ENCODE measurements at regions not wholly inside any gene's neighbourhood (a gene's known extent, or its start where the extent isn't known, plus 50 kb on each side); places are given as distances from the start of the nearest gene placed in this dataset.
"Not testable (repeated sequence)": the region's sequence is repeated elsewhere in the genome, so short reads cannot be mapped to it uniquely, and the experiment has no call there.

DNA sequence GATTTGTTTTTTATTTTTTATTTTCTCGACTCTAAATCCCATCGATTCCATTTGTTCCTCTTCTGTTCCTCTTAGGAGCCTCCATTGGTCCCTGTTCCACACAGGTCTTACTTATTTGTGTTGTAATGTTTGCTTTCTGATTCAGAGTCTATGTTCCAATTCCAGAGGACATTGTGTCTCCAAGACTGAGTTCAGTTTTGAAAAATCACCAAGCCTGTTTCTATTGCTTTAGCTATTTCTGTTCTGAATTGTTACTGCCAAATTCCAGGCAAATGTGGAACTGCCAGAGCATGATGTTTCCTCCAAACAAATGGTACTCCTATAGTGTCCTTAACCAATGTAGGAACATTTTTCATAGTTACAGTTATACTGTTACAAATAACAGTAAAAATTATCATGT, 270.9 kb upstream of the SPTLC3 start:
- DNase-seq (ENCODE audit: low read depth, low spot score): no peak
- TF ChIP-seq, protein P1, sequence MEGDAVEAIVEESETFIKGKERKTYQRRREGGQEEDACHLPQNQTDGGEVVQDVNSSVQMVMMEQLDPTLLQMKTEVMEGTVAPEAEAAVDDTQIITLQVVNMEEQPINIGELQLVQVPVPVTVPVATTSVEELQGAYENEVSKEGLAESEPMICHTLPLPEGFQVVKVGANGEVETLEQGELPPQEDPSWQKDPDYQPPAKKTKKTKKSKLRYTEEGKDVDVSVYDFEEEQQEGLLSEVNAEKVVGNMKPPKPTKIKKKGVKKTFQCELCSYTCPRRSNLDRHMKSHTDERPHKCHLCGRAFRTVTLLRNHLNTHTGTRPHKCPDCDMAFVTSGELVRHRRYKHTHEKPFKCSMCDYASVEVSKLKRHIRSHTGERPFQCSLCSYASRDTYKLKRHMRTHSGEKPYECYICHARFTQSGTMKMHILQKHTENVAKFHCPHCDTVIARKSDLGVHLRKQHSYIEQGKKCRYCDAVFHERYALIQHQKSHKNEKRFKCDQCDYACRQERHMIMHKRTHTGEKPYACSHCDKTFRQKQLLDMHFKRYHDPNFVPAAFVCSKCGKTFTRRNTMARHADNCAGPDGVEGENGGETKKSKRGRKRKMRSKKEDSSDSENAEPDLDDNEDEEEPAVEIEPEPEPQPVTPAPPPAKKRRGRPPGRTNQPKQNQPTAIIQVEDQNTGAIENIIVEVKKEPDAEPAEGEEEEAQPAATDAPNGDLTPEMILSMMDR (IDR thresholded peaks at IDR 0.05; ENCODE audit: low read depth, low read length): no peak
- in situ Hi-C loops (cut with HindIII; ENCODE audit: low sequenced_read_pairs): no loop called here
- no peak overlapping the region for H3K4me3 ChIP-seq (ENCODE audit: low read depth, low read length)

DNA sequence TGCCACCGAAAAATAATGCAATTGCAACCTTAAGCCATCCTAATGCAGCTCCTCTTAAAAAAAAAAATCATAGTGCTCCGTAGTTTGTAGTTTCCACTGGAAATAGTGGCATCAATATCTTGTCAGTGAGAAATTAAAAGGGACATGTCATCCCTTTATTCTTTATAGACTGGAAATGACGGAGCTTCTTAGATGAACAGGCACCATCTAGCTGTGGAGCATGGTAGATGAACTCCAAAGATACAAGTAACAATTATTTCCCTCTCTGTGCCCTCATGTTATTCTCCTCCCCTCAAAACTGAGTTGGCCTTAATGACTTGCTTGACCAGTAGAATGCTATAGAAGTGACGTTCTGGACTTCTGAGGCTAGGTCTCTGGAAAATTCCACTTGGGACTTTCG, 268.1 kb upstream of the SPTLC3 start:
- DNase-seq (ENCODE audit: low read depth, low spot score): no peak
- no peak overlapping the region for H3K4me3 ChIP-seq (ENCODE audit: low read depth, low read length)
- TF ChIP-seq, protein P1 (IDR thresholded peaks at IDR 0.05; ENCODE audit: low read depth, low read length): no peak
- in situ Hi-C loops (cut with HindIII; ENCODE audit: low sequenced_read_pairs): no loop called here

DNA sequence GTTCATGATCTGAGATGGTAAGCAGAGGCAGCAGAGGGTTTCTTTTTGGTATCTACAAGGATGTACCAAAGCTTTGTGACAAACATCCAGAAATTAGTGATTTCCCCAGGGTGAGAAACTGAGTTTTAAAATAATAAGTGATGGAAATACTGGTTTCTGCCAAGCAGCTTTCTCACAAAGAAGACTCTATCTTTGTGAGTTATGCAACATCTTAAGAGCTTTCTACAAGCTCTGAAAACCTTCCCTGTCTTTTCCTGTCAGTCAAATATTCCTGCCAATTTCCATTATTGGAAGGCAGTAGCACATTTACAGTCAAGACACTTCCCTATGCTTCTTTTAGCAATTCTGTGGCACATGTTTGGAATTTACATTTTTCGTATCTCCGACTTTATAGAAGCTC, 264.7 kb upstream of the SPTLC3 start:
- TF ChIP-seq, protein P1 (IDR thresholded peaks at IDR 0.05; ENCODE audit: low read depth, low read length): no peak

DNA sequence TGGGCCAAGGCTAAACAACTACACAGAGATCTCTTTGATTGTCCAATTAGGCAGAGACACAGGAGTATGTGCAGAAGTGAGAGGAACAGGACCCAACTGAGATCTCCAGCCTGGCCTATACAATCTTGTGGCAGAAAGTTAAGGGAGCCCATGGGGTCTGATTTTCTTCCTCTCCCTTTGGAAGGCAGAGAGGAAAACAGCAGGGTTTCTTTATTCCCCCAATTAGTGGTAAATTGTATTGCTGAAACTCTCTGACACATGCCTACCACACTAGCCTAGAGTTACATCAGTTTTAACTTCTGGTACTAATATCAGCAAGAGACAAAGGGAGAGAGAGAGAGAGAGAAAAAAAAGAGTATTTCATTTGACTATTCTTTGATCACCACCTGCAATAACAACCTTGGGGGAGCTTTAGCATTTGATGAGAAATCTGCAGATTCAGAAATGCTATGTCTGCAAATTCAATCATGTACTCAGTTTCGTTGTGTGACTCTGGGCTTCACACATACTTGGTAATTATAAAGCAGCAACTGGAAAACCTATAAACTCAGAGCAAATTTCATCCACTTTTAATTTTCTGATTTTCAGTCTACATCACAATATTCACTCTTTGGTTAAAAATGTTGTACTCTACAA, 260.3 kb upstream of the SPTLC3 start:
- H3K4me3 ChIP-seq (ENCODE audit: low read depth, low read length): no peak overlapping the region
- TF ChIP-seq, protein P1 (IDR thresholded peaks at IDR 0.05; ENCODE audit: low read depth, low read length): no peak
- DNase-seq (ENCODE audit: low read depth, low spot score): no peak
- in situ Hi-C loops (cut with HindIII; ENCODE audit: low sequenced_read_pairs): no loop called here

More for the DNA sequence above, 264.7 kb upstream of the SPTLC3 start:
- in situ Hi-C loops (cut with HindIII; ENCODE audit: low sequenced_read_pairs): no loop called here
- no peak for DNase-seq (ENCODE audit: low read depth, low spot score)
- no peak overlapping the region for H3K4me3 ChIP-seq (ENCODE audit: low read depth, low read length)

DNA sequence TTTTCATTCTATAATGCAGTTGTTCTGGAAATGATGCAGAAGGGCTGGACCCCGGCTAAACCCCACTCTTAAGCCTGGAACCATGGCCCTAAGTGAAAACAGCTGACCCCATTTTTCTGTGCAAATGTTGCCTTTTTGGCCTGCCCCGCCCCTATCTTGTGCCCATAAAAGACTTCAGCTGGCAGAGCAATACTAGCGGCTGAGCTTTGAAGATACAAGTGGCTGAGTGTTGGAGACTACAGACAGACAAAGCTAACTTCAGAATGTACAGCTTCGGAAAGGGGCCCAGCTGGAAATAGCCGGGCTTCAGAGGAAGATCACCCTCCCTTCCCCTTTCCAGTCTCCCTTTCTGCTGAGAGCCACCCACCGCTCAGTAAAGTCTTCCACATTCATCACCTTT, 258.6 kb upstream of the SPTLC3 start:
- no peak for DNase-seq (ENCODE audit: low read depth, low spot score)
- no peak overlapping the region for H3K4me3 ChIP-seq (ENCODE audit: low read depth, low read length)
- in situ Hi-C loops (cut with HindIII; ENCODE audit: low sequenced_read_pairs): no loop called here

DNA sequence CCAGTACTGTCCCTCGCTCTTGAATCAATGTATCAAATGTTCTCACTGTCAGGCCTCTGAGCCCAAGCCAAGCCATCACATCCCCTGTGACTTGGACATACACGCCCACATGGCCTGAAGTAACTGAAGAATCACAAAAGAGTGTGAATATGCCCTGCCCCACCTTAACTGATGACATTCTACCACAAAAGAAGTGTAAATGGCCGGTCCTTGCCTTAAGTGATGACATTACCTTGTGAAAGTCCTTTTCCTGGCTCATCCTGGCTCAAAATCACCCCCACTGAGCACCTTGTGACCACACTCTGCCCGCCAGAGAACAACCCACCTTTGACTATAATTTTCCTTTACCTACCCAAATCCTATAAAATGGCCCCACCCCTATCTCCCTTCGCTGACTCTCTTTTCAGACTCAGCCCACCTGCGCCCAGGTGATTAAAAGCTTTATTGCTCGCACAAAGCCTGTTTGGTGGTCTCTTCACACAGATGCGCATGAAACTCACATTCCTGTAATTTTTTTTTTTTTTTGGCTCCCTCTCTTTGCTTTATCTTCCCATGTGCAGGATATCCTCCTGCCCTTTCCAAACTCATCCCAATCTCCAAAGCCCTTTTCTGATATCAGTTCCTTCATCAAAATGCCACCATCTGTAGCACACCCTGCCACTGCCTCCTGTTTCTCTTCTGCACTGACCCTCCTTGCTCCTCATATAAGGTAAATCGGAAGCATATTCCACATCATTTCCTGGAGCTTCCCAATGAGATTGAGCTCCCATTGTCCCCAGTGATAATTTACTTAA, 255.7 kb upstream of the SPTLC3 start:
- H3K4me3 ChIP-seq (ENCODE audit: low read depth, low read length); in situ Hi-C loops (cut with HindIII; ENCODE audit: low sequenced_read_pairs); DNase-seq (ENCODE audit: low read depth, low spot score): not testable (repeated sequence)

More for the DNA sequence above, 258.6 kb upstream of the SPTLC3 start:
- TF ChIP-seq, protein P1 (IDR thresholded peaks at IDR 0.05; ENCODE audit: low read depth, low read length): no peak

DNA sequence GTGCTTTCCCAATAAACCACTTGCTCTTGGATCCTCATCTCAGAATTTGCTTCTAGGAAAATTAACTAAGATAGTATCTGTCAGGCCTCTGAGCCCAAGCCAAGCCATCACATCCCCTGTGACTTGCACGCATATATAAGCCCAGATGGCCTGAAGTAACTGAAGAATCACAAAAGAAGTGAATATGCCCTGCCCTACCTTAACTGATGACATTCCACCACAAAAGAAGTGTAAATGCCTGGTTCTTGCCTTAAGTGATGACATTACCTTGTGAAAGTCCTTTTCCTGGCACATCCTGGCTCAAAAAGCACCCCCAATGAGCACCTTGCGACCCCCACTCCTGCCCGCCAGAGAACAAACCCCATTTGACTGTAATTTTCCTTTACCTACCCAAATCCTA, 255.0 kb upstream of the SPTLC3 start:
- DNase-seq (ENCODE audit: low read depth, low spot score); H3K4me3 ChIP-seq (ENCODE audit: low read depth, low read length); in situ Hi-C loops (cut with HindIII; ENCODE audit: low sequenced_read_pairs): not testable (repeated sequence)

DNA sequence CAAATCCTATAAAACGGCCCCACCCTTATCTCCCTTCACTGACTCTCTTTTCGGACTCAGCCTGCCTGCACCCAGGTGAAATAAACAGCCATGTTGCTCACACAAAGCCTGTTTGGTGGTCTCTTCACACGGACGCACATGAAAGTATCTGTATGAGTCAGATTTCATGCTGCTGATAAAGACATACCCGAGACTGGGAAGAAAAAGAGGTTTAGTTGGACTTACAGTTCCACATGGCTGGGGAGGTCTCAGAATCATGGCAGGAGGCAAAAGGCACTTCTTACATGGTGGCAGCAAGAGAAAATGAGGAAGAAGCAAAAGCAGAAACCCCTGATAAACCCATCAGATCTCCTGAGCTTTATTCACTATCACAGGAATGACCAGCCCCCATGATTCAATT, 249.3 kb upstream of the SPTLC3 start:
- H3K4me3 ChIP-seq (ENCODE audit: low read depth, low read length); in situ Hi-C loops (cut with HindIII; ENCODE audit: low sequenced_read_pairs); DNase-seq (ENCODE audit: low read depth, low spot score): not testable (repeated sequence)
